PC-3 (cell line): ENCODE measurements at regions not wholly inside any gene's neighbourhood (a gene's known extent, or its start where the extent isn't known, plus 50 kb on each side); places are given as distances from the start of the nearest gene placed in this dataset.

Experiments
- ATAC-seq: fragments of 200-7000 bp; cut with Tn5 transposase; 2 replicates; pipeline ENCODE4 v1.9.1; 2020; ENCODE audit warnings: mild to moderate bottlenecking, moderate library complexity
- BruUV-seq: library from RNA; stranded (reverse); fragments of 400-500 nt; replicated peaks from 2 replicates; lab custom pipeline; 2021; lab: Mats Ljungman, UMichigan
- CTCF ChIA-PET: fragments of 300-600 bp; sonication (Branson Sonifier 250); formaldehyde crosslinking; loops from one replicate; lab custom pipeline; 2022; ENCODE audit warnings: antibody characterized with exemption; lab: Charles Lee
- POLR2A ChIA-PET: fragments of 300-600 bp; sonication (Branson Sonifier 250); formaldehyde crosslinking; loops from one replicate; lab custom pipeline; 2022; ENCODE audit warnings: antibody characterized with exemption; ENCODE audit not compliant: unreplicated experiment; lab: Charles Lee
- DNase-seq: peaks from one replicate; pipeline ENCODE4 v3.0.0-alpha.2; 2015
- H2AFZ ChIP-seq: fragments of 300-600 bp; sonication (generic); 2 replicates; pipeline ENCODE4 v1.6.0; 2016; ENCODE audit warnings: antibody characterized with exemption, low read length
- H3F3A ChIP-seq: fragments of 300-600 bp; sonication (generic); one replicate; pipeline ENCODE4 v1.6.0; 2017; ENCODE audit warnings: antibody characterized with exemption, low read length, control low read depth, mild to moderate bottlenecking; ENCODE audit not compliant: unreplicated experiment
- H3K27ac ChIP-seq: fragments of 300-600 bp; sonication (generic); 2 replicates; pipeline ENCODE4 v1.5.1; 2016; ENCODE audit warnings: mild to moderate bottlenecking, low read length
- H3K27me3 ChIP-seq: fragments of 300-600 bp; sonication (generic); 2 replicates; pipeline ENCODE4 v1.6.1; 2016; ENCODE audit warnings: low read length, mixed read lengths
- H3K36me3 ChIP-seq: fragments of 300-600 bp; sonication (generic); 2 replicates; pipeline ENCODE4 v1.6.1; 2016; ENCODE audit warnings: low read depth, mixed run types, low read length, mixed read lengths
- H3K4me1 ChIP-seq: fragments of 300-600 bp; sonication (generic); 2 replicates; pipeline ENCODE4 v1.5.1; 2016; ENCODE audit warnings: low read length; ENCODE audit not compliant: insufficient read depth
- H3K4me2 ChIP-seq: fragments of 300-600 bp; sonication (generic); 2 replicates; pipeline ENCODE4 v1.6.0; 2016; ENCODE audit warnings: low read length
- H3K4me3 ChIP-seq: fragments of 300-600 bp; sonication (generic); 2 replicates; pipeline ENCODE4 v1.5.1; 2016; ENCODE audit warnings: mild to moderate bottlenecking, low read length, mixed read lengths
- H3K79me2 ChIP-seq: fragments of 300-600 bp; sonication (generic); 2 replicates; pipeline ENCODE4 v1.6.1; 2017; ENCODE audit warnings: low read length, mixed read lengths
- H3K9ac ChIP-seq: fragments of 300-600 bp; sonication (generic); 2 replicates; pipeline ENCODE4 v1.6.0; 2016; ENCODE audit warnings: mild to moderate bottlenecking, low read length
- H3K9me2 ChIP-seq: fragments of 300-600 bp; sonication (generic); replicated peaks from 2 replicates; pipeline ENCODE4 v1.6.1; 2016; ENCODE audit warnings: mixed run types, low read length, mixed read lengths
- H3K9me3 ChIP-seq: fragments of 300-600 bp; sonication (generic); 2 replicates; pipeline ENCODE4 v1.6.1; 2016; ENCODE audit warnings: low read length, mixed read lengths
- H4K20me1 ChIP-seq: fragments of 300-600 bp; sonication (generic); 2 replicates; pipeline ENCODE4 v1.6.1; 2016; ENCODE audit warnings: low read length, mixed read lengths
- CTCF ChIP-seq: fragments of 300-600 bp; sonication (generic); conservative IDR thresholded peaks from 2 replicates; pipeline ENCODE4 v1.5.1; 2017; ENCODE audit warnings: antibody characterized with exemption, low read depth, mild to moderate bottlenecking, low read length
- EZH2 ChIP-seq: fragments of 300-600 bp; sonication (generic); IDR thresholded peaks from one replicate; pipeline ENCODE4 v1.6.1; 2017; ENCODE audit warnings: antibody characterized with exemption, mild to moderate bottlenecking, low read length; ENCODE audit not compliant: unreplicated experiment
- EZH2phosphoT487 ChIP-seq: fragments of 300-600 bp; sonication (generic); IDR thresholded peaks from 2 replicates; pipeline ENCODE4 v1.6.1; 2018; ENCODE audit warnings: mild to moderate bottlenecking, antibody characterized with exemption, low read length, borderline replicate concordance
- intact Hi-C: fragments of 100-400 bp; cut with micrococcal nuclease; formaldehyde crosslinking; loops from 2 replicates; pipeline ENCODE4 v1.9.0; 2023

- BruUV-seq = no TSS peak
- no peak for ATAC-seq
- intact Hi-C loops = no loop called here
- Histone ChIP-seq H3K4me3 (no peak overlapping the region), H3K79me2 (no peaks in the 10 kb centered on the region), H3K27ac (no peak overlapping the region), H4K20me1 (no peaks in the 10 kb centered on the region), H3K9me3 (no peaks in the 10 kb centered on the region), H3K36me3 (no peaks in the 10 kb centered on the region), H3K4me1 (peaks cover 25% of the 10 kb centered on the region), H3K4me2 (no peak overlapping the region), H3K9me2 (no peaks in the 10 kb centered on the region), H3K27me3 (no peaks in the 10 kb centered on the region), H3F3A (no peaks in the 10 kb centered on the region), H2AFZ (no peak overlapping the region), H3K9ac (no peak overlapping the region)
- CTCF ChIA-PET = no interaction called here
- DNase-seq = no peak
- no peak for TF ChIP-seq CTCF
- TF ChIP-seq EZH2phosphoT487 = no peak
- no peak for TF ChIP-seq EZH2
- POLR2A ChIA-PET = no interaction called here
These were observed 245.8 kb upstream of the GK2 start for GRCh38 chr4:79653871-79654270.

GRCh38 chr4:79652738-79653137, 244.7 kb upstream of the GK2 start:
- Histone ChIP-seq H3K9me3 (no peaks in the 10 kb centered on the region), H3K4me2 (peak overlapping the region; percentile 48), H3K27me3 (no peaks in the 10 kb centered on the region), H3K4me1 (peaks cover 25% of the 10 kb centered on the region), H3K36me3 (no peaks in the 10 kb centered on the region), H3K27ac (peak overlapping the region; percentile 38), H3K9me2 (no peaks in the 10 kb centered on the region), H3F3A (no peaks in the 10 kb centered on the region), H3K79me2 (no peaks in the 10 kb centered on the region), H2AFZ (no peak overlapping the region), H4K20me1 (no peaks in the 10 kb centered on the region), H3K4me3 (no peak overlapping the region), H3K9ac (no peak overlapping the region)
- BruUV-seq = no TSS peak
- TF ChIP-seq EZH2phosphoT487 (no peak), CTCF (no peak), EZH2 (no peak)
- ChIA-PET CTCF (interaction anchor here (1.0 kb wide), 1 partner anchor 611 kb away, joined by 3 read pairs; no protein-coding TSS in a partner anchor), POLR2A (no interaction called here)
- ATAC-seq (peak; percentile 6; the same call in 1 of the 2 replicates), DNase-seq (no peak)
- intact Hi-C loops = no loop called here

GRCh38 chr4:79652232-79652631, 244.2 kb upstream of the GK2 start:
- H3K9me2 ChIP-seq = no peaks in the 10 kb centered on the region
- no peak overlapping the region for H2AFZ ChIP-seq
- POLR2A ChIA-PET = interaction anchor here (0.6 to 0.7 kb wide), 2 partner anchors 525 to 875 kb away, joined by 4 read pairs; no protein-coding TSS in a partner anchor
- H3K27ac ChIP-seq = peak overlapping the region; percentile 38
- DNase-seq (peak; percentile 77), ATAC-seq (peak; percentile 92)
- H3K36me3 ChIP-seq = no peaks in the 10 kb centered on the region
- H3K4me2 ChIP-seq = peak overlapping the region; percentile 48
- H3K27me3 ChIP-seq = no peaks in the 10 kb centered on the region
- H4K20me1 ChIP-seq = no peaks in the 10 kb centered on the region
- intact Hi-C loops = no loop called here
- H3F3A ChIP-seq = no peaks in the 10 kb centered on the region
- H3K9me3 ChIP-seq = no peaks in the 10 kb centered on the region
- no peak overlapping the region for H3K9ac ChIP-seq
- CTCF ChIA-PET = interaction anchor here (1.0 kb wide), 1 partner anchor 610 kb away, joined by 3 read pairs; no protein-coding TSS in a partner anchor
- TF ChIP-seq CTCF (no peak), EZH2phosphoT487 (no peak), EZH2 (no peak)
- H3K4me3 ChIP-seq = no peak overlapping the region
- peaks cover 25% of the 10 kb centered on the region for H3K4me1 ChIP-seq
- H3K79me2 ChIP-seq = no peaks in the 10 kb centered on the region
- no TSS peak for BruUV-seq
